GM23338 (cell line): ENCODE measurements at regions not wholly inside any gene's neighbourhood (a gene's known extent, or its start where the extent isn't known, plus 50 kb on each side); places are given as distances from the start of the nearest gene placed in this dataset.

Experiments used
- ATAC-seq: fragments of 200-7000 bp; cut with Tn5 transposase; 3 replicates; pipeline ENCODE4 v1.9.1; 2020
- DNase-seq: peaks from one replicate; pipeline ENCODE4 v3.0.0-alpha.2; 2015; ENCODE audit warnings: low spot score
- H2AFZ ChIP-seq: fragments of 200-600 bp; sonication (generic); 2 replicates; pipeline ENCODE4 v1.8.0; 2016; ENCODE audit warnings: antibody characterized with exemption, mild to moderate bottlenecking, moderate library complexity
- H3F3A ChIP-seq: fragments of 200-600 bp; sonication (generic); replicated peaks from 2 replicates; pipeline ENCODE4 v1.8.0; 2017; ENCODE audit warnings: antibody characterized with exemption, mixed run types, low read depth
- H3K27ac ChIP-seq: fragments of 200-600 bp; sonication (generic); 2 replicates; pipeline ENCODE4 v1.6.1; 2016; ENCODE audit warnings: low read depth
- H3K27me3 ChIP-seq: fragments of 200-600 bp; sonication (generic); 2 replicates; pipeline ENCODE4 v1.8.0; 2016; ENCODE audit warnings: mild to moderate bottlenecking, mixed run types, moderate library complexity; ENCODE audit not compliant: insufficient read depth
- H3K36me3 ChIP-seq: fragments of 200-600 bp; sonication (generic); 2 replicates; pipeline ENCODE4 v1.8.0; 2016; ENCODE audit warnings: mild to moderate bottlenecking; ENCODE audit not compliant: insufficient read depth
- H3K4me1 ChIP-seq: fragments of 200-600 bp; sonication (generic); 2 replicates; pipeline ENCODE4 v1.8.0; 2016; ENCODE audit warnings: mild to moderate bottlenecking, moderate library complexity; ENCODE audit not compliant: insufficient read depth
- H3K4me2 ChIP-seq: fragments of 200-600 bp; sonication (generic); 2 replicates; pipeline ENCODE4 v1.7.1; 2017; ENCODE audit warnings: mixed run types
- H3K4me3 ChIP-seq: fragments of 200-600 bp; sonication (generic); 2 replicates; pipeline ENCODE4 v1.6.1; 2016; ENCODE audit warnings: mixed run types
- H3K79me2 ChIP-seq: fragments of 200-600 bp; sonication (generic); replicated peaks from 2 replicates; pipeline ENCODE4 v1.8.0; 2017; ENCODE audit warnings: mild to moderate bottlenecking; ENCODE audit not compliant: insufficient read depth
- H3K9me2 ChIP-seq: fragments of 200-600 bp; sonication (generic); 2 replicates; pipeline ENCODE4 v1.8.0; 2017; ENCODE audit not compliant: insufficient read depth
- H4K20me1 ChIP-seq: fragments of 200-600 bp; sonication (generic); replicated peaks from 2 replicates; pipeline ENCODE4 v1.8.0; 2017; ENCODE audit warnings: mild to moderate bottlenecking; ENCODE audit not compliant: insufficient read depth
- H3K27ac Mint-ChIP-seq: 2 replicates; pipeline ENCODE4 v1.8.0; 2020; ENCODE audit warnings: inconsistent platforms, mild to moderate bottlenecking, moderate library complexity, mixed read lengths
- H3K27me3 Mint-ChIP-seq: 3 replicates; pipeline ENCODE4 v1.8.0; 2022; ENCODE audit warnings: low read depth, mild to moderate bottlenecking, moderate library complexity, mixed read lengths, inconsistent platforms; ENCODE audit not compliant: insufficient read depth, poor library complexity
- H3K36me3 Mint-ChIP-seq: 3 replicates; pipeline ENCODE4 v1.8.0; 2021; ENCODE audit warnings: low read depth, mild to moderate bottlenecking, inconsistent platforms, moderate library complexity, mixed read lengths
- H3K4me1 Mint-ChIP-seq: 3 replicates; pipeline ENCODE4 v1.8.0; 2020; ENCODE audit warnings: mild to moderate bottlenecking, inconsistent platforms, mixed read lengths
- H3K4me3 Mint-ChIP-seq: 3 replicates; pipeline ENCODE4 v1.8.0; 2021; ENCODE audit warnings: moderate library complexity, mild to moderate bottlenecking, inconsistent platforms, mixed read lengths
- H3K9me3 Mint-ChIP-seq: 3 replicates; pipeline ENCODE4 v1.8.0; 2020; ENCODE audit warnings: moderate library complexity, mild to moderate bottlenecking, inconsistent platforms, mixed read lengths
- CREB1 ChIP-seq: fragments of 250-450 bp; sonication (Bioruptor Pico); IDR thresholded peaks from 2 replicates; pipeline ENCODE4 v1.5.0; 2020; ENCODE audit warnings: low read depth, mild to moderate bottlenecking, moderate library complexity
- CTCF ChIP-seq, 2 experiments: fragments of 200-600 bp in 1 of 2; sonication (generic) in 1 of 2; conservative IDR thresholded peaks; 2 replicates each; pipeline versions ENCODE4 v1.5.1 to v1.6.1; 2016 to 2017; ENCODE audit warnings: antibody characterized with exemption in 2 of 2, low read depth in 2 of 2, mild to moderate bottlenecking in 2 of 2, moderate library complexity in 1 of 2
- ETS1 ChIP-seq: IDR thresholded peaks from 2 replicates; pipeline ENCODE4 v1.6.1; 2016; ENCODE audit warnings: antibody characterized with exemption
- EZH2 ChIP-seq: fragments of 200-600 bp; sonication (generic); IDR thresholded peaks from one replicate; pipeline ENCODE4 v1.8.0; 2017; ENCODE audit warnings: antibody characterized with exemption, mild to moderate bottlenecking, low read depth; ENCODE audit not compliant: unreplicated experiment
- EZH2phosphoT487 ChIP-seq: fragments of 200-600 bp; sonication (generic); IDR thresholded peaks from one replicate; pipeline ENCODE4 v1.8.1; 2018; ENCODE audit warnings: antibody characterized with exemption; ENCODE audit not compliant: unreplicated experiment
- JUNB ChIP-seq: IDR thresholded peaks from one replicate; pipeline ENCODE4 v1.6.1; 2016; ENCODE audit warnings: antibody characterized with exemption; ENCODE audit not compliant: unreplicated experiment
- NANOG ChIP-seq: IDR thresholded peaks from 2 replicates; pipeline ENCODE4 v1.6.1; 2016; ENCODE audit warnings: antibody characterized with exemption, borderline replicate concordance
- POLR2AphosphoS5 ChIP-seq: IDR thresholded peaks from 2 replicates; pipeline ENCODE4 v1.6.1; 2016; ENCODE audit warnings: antibody characterized with exemption, low read depth
- REST ChIP-seq: IDR thresholded peaks from one replicate; pipeline ENCODE4 v1.6.1; 2018; ENCODE audit warnings: antibody characterized with exemption; ENCODE audit not compliant: unreplicated experiment
- STAT1 ChIP-seq: IDR thresholded peaks from one replicate; pipeline ENCODE4 v1.6.1; 2016; ENCODE audit warnings: antibody characterized with exemption; ENCODE audit not compliant: unreplicated experiment

- TF ChIP-seq REST: no peak
- TF ChIP-seq ETS1: no peak
Measured at GRCh38 chr10:63010203-63010602, 122.9 kb upstream of the NRBF2 start (continued).

- Mint-ChIP-seq H3K4me3 (no peak overlapping the region), H3K9me3 (no peaks in the 10 kb centered on the region), H3K4me1 (no peaks in the 10 kb centered on the region; the same call in 2 of the 3 replicates), H3K27ac (no peak overlapping the region), H3K27me3 (no peaks in the 10 kb centered on the region), H3K36me3 (no peaks in the 10 kb centered on the region)
- Histone ChIP-seq H3F3A (no peaks in the 10 kb centered on the region), H3K9me2 (no peaks in the 10 kb centered on the region), H3K4me3 (no peak overlapping the region), H3K27ac (no peak overlapping the region), H2AFZ (no peak overlapping the region), H3K79me2 (no peaks in the 10 kb centered on the region), H3K36me3 (no peaks in the 10 kb centered on the region), H3K4me1 (no peaks in the 10 kb centered on the region), H3K4me2 (no peak overlapping the region), H4K20me1 (no peaks in the 10 kb centered on the region), H3K27me3 (no peaks in the 10 kb centered on the region)
- no peak for ATAC-seq
- DNase-seq: no peak
- no peak for TF ChIP-seq ETS1
- no peak; a peak in 1 of 4 replicates for TF ChIP-seq CTCF (conservative IDR thresholded peaks at IDR 0.05; ENCODE audit: low read depth in 2 of 2)
- TF ChIP-seq JUNB: no peak
- no peak for TF ChIP-seq EZH2phosphoT487
- TF ChIP-seq CREB1 (CRISPR knock-in tag): no peak
- TF ChIP-seq POLR2AphosphoS5: no peak
- no peak for TF ChIP-seq EZH2
- no peak for TF ChIP-seq STAT1
- TF ChIP-seq NANOG: no peak
- TF ChIP-seq REST: no peak
Measured at GRCh38 chr10:63008491-63008890, 124.6 kb upstream of the NRBF2 start.
